Activated CD4-positive, alpha-beta T cell treated with anti-CD3 and anti-CD28 coated beads, Interleukin-2, amount 50 U/mL, for 4 hours (primary cell): ENCODE measurements at regions not wholly inside any gene's neighbourhood (a gene's known extent, or its start where the extent isn't known, plus 50 kb on each side); places are given as distances from the start of the nearest gene placed in this dataset.

Experiments
- DNase-seq, 2 experiments: peaks; one replicate each; pipeline ENCODE4 v3.0.0-alpha.2; 2020

DNA sequence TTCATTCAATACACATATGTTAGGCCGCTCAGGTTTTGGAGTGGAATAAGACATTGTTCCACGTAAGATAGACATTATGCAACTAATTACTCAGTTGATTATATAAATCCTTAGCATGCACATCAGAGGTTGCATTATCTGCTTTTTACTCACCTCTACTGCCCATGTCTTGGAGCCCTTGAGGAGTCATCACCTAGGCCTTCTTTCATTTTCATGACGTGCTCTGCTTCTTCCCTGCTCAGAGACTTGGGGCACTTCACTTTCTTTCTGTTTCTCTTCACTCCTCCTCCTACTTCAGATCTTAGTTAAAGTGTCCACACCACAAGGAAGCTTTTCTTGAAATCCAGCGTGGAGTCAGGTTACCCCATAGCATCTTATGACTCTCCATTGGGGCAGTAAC, 241.1 kb downstream of the TLR4 start:
- no peak for DNase-seq

DNA sequence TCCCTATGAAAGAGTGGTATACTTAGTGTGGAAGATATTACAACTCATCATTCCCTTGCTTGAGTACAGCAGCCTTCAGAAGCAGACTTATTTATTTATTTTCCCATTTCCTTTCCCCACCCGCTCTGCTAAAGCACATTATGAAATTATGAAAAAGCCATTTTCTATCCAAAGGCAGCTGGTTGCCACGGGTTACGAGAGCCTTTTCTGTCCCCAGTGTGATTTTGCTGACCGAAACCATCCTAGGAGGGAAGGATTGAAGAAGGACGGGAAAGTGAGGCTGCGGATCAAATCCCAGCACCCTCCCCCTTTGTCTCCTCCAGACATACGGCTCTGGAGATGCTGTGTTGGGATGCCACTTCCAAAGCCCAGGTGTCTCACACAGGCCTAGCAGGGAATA, 246.9 kb downstream of the TLR4 start:
- DNase-seq = no peak

GRCh38 chr9:117952581-117952980, 248.4 kb downstream of the TLR4 start:
- no peak for DNase-seq

- DNase-seq = no peak
Observed at GRCh38 chr9:117957267-117957666, 253.1 kb downstream of the TLR4 start.

DNA sequence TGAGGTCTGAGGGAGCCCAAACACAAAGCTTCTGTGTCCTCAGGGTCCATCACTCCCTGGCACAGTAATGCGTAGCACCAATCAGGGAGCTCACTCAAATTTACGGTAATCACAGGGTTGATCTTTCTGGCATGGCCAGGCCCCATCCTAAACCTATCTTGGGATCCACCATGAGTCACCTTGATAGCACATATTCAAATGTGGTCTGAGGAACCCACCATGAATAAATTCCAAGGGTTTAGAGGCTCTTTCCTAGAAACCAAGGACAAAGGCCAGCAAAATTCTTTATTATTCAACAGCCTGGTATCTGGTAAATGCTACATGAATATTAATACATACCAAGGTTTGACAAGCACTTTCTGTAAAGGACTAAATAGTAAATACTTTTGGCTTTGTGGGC, 254.5 kb downstream of the TLR4 start:
- DNase-seq = no peak

- no peak for DNase-seq
Observed at GRCh38 chr9:117963493-117964090, 259.4 kb downstream of the TLR4 start.

GRCh38 chr9:117970276-117971050, 266.3 kb downstream of the TLR4 start:
- no peak for DNase-seq

DNA sequence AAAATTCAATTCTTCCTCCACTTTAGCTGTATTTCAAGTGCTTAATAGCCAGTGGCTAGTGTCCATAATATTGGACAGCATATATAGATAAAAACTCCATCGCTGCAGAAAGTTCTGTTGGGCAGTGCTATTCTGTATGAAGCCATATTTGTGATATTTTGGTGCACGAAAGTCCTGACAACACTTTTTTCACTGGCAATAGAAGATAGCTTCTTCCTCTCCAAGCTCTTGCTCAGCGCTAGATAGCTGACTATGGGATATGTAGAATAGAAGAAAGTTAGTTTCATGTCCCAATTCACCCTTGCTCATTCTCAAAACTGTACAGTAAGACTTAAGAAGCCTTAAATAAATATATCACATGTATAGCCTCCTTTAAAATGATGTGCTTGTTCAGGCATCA, 269.9 kb downstream of the TLR4 start:
- no peak for DNase-seq

DNA sequence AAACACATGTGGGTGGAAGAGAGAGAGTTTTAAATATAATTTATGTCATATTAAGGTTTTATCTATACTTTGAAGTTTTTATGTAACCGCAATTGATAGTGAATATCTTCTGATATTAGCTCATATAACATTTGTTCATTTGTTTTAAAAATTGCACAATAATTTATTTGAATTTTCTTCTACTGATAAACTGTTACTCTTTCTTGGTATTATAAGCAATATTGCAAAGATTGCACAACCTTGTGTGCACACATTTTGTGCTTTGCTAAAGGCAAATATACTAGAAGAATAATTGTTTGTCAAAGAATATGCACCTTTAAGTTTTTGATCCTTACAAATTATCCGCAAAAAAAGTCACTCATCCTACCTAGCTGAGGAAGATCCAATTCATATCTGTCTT, 275.7 kb downstream of the TLR4 start:
- DNase-seq = no peak

DNA sequence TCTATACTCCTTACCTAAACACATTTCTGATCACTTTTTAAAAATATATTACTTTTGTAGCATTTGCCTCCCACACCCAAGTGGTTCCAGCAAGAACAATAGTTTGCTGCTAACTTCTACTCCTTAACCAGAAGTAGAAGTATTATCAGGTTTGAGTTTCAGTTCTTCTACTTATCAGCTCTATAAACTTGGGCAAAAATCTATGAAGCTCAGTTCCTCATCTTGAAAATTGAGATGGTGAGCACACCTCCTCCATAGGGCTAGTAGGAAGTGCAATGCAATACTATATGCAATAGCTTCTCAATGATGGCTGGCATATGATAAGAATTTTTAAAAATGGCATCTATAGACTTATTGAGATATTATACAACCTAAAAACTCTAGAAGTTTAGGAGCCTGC, 283.7 kb downstream of the TLR4 start:
- no peak for DNase-seq

DNA sequence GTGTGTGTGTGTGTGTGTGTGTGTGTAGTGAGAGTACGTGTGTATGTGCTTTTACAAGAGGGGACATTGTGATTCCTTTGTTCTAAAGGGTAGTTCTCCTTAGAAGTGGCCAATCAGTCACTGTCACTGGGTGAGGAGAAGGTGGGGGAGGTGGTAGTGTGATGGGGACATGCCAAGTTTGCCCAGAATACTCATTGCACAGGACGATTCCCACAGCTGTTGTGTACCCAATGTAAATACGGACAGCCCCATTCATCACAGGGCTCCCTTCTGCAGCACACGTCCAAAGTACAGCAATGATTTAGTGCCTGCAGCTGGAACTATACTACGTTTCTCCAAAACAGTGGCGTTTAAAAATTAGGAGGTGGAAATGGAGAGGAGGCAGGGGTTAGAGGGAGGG, 287.8 kb downstream of the TLR4 start:
- DNase-seq = no peak

- no peak for DNase-seq
Observed at GRCh38 chr9:118000581-118000980, 296.4 kb downstream of the TLR4 start.

DNA sequence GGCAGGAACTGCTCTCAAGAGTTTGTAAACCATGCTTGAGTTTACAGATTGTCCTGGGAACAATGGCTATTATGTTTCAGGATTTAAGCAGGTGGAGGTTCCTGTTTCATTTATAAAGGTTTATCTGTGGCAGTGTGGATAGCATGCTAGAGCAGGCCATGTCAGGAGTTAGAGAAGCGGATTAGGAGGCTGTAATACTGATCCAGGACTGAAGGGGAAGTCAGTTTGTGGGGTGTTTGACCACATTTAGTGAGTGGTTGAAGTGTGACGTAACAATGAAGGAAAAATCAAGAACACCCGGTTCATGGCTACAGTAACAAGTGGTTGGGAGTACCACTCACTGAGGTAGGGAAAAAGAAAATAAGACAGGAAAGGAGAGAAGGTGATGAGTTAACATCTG, 299.0 kb downstream of the TLR4 start:
- DNase-seq = no peak

DNA sequence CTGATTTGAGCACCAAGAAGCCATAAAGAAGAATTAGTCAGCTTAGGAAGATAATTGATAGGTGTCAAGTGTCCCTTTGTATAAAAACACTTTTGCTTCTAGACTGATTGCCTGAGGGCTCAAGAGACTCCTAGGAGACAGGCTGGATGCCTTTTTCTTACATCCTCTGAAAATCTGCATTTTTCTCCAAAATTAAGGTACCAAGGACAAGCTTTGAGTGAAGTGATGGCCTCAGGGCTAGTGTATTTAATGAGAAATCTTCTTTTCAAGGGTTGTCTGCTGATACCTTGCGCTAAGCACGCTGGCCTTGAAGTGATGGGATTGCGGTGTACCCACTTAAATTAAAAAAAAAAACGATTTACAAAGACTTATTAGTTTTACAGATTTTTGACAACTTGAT, 304.0 kb downstream of the TLR4 start:
- no peak for DNase-seq

DNA sequence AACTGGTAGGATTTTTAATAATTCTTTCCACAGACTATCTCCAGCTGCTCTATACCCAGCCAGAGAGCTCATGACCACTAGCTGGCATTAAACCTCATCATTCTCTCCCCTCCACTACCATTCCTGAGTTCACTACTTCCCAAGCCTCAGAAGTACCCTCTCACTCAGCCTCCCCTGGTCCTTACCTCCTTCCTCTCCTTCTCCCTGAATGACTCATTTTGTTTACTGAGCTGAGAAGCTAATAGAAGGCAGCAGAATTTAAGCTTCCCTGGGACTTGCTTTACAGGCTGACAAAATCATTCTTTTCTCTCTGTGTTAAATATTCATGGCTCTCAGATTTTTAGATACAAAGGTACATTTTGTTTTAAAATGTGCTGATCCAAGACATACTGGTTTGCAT, 305.4 kb downstream of the TLR4 start:
- DNase-seq = no peak

GRCh38 chr9:118017607-118018122, 313.5 kb downstream of the TLR4 start:
- DNase-seq = no peak

- DNase-seq = no peak
Observed at GRCh38 chr9:118023644-118024043, 319.4 kb downstream of the TLR4 start.

DNA sequence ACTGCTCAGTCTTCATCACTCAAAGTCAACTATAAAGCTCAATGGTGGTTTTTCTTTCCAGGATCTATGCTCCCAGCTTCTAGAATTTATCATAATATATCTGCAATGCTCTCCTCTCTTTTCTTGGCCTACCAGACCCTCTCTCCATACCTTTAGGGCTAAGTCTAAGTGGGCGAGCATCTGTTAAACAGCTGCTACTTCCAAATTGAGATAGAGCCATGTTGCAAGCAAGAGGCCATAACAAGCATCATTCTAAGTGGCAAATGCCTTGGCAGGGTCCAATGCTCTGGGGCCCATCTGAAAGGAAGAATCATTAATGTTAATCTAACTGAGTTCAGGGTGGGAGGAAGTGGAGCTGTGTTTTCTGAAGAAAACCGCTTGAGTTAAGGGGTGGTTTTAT, 324.0 kb downstream of the TLR4 start:
- DNase-seq = no peak

GRCh38 chr9:118029425-118029824, 325.2 kb downstream of the TLR4 start:
- no peak for DNase-seq

DNA sequence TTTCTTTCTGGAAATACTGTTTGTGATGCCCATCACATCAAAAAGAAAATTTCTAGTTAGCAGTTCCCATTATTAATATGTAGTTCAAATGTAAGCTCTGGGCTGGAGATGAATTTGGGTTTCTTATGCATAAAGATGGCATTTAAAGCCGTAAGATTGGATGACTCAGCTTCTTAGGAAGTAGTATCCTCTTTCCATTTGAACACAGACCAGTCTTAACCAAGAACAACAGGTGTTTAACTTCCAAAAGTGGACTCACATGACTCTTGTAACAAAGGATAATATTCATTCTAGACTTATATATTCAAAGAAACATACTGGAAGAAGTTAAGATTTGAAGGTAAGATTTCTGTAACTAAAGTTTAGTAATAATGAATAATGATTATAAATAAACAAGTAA, 330.5 kb downstream of the TLR4 start:
- DNase-seq = no peak

DNA sequence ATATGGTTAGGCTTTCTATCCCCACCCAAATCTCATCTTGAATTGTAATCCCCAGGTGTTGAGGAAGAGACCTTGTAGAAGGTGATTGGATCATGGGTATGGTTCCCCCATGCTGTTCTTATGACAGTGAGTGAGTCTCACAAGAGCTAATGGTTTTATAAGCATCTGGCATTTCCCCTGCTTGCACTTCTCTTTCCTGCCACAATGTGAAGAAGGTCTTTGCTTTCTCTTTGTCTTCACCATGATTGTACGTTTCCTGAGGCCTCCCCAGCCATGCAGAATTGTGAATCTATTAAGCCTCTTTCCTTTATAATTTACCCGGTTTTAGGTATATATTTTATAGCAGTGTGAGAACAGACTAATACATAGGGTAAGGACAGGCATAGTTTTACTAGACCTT, 334.5 kb downstream of the TLR4 start:
- no peak for DNase-seq

DNA sequence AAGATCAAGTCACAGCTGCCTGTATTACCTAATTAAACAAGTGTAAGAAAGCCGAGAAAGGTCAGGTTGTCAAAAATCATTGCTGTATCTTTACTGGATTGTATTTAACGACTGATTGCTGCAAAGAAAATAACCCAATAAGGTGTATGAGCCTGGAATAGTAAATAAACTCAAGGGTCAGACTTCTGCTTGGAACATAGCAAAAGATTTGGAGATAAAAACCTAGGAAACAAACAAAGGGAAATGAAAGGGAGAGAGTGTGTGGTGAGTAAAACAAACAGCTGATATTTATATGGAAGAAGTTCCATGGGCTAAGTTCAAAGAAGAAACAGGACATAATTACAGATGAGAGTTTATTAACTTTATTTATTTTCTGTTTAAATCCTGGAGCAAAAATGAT, 354.0 kb downstream of the TLR4 start:
- DNase-seq = no peak

DNA sequence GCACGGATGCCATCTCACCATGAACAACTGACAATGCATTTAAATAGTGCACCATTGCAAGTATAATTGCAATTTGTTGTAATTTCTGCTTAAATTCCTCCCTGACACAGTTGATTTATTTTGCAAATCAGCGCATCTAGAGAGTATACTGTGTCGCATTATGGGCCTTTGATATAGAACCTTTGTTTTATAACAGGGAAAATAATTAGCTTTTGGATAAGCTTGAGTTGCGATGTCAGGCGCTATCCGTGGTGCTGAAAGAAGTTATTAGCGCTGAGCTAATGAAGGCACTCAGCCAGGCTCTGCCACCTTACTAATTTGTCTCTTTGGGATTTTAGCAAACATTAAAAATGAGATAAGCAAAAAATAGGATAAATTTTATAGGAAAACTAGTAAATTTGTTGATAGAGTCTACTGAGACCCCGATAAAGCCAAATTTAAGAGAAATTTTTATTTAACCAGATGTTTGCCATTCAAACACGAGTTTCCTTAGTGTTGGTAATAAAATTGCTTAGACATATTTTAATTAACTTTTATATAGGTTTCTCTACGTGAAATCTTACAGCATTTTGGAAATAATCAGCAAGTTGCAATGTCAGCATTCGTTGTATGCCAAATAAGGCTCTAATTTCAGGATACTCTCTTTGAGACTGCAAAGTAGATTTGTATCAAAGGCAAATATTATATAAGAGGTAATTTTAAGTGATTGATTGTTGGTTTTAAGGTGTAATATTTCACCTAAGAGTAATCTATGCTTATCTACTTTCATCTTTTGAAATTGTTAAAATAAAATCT, 355.5 kb downstream of the TLR4 start:
- no peak for DNase-seq

DNA sequence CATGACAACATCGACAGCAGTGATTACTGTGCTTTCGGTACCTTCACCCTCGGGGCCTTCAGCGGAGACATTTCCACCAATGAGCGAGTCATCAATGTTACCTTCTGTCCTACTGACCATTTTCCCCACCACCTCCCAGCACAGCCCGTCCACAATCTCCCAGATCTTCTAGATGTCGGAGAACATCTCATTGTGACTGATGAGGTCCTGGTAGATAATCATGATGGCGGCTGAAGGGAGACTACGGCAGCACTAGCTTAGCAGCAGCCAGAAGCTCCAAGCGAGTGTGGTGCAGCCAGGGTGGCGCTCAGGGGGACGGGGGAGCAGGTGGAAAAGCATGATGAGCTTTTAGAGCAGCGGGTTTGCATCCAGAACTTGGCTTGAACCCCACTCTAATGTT, 379.0 kb downstream of the TLR4 start:
- DNase-seq = no peak
